ENCODE measurements at regions not wholly inside any gene's neighbourhood (a gene's known extent, or its start where the extent isn't known, plus 50 kb on each side); places are given as distances from the start of the nearest gene placed in this dataset.

GRCh38 chr10:56068040-56068439, 293.0 kb downstream of the ZWINT start:
- Histone ChIP-seq H3K27me3 (no peaks in the 10 kb centered on the region), H3K9ac (ENCODE audit: low read depth in 2 of 2, low read length in 2 of 2) (no peak overlapping the region), H3K9me3 (no peaks in the 10 kb centered on the region), H3K4me3 (no peak overlapping the region), H3K36me3 (no peaks in the 10 kb centered on the region), H3K27ac (no peak overlapping the region), H3K4me1 (no peaks in the 10 kb centered on the region)
- no peak for DNase-seq
- intact Hi-C loops (cut with DNase I), result no loop called here
- TF ChIP-seq CTCF (IDR thresholded peaks at IDR 0.05), result no peak

- DNase-seq, result no peak
- Histone ChIP-seq H3K9me3 (no peaks in the 10 kb centered on the region), H3K4me1 (no peaks in the 10 kb centered on the region), H3K36me3 (no peaks in the 10 kb centered on the region), H3K4me3 (no peak overlapping the region), H3K9ac (ENCODE audit: low read depth in 2 of 2, low read length in 2 of 2) (no peak overlapping the region), H3K27me3 (no peaks in the 10 kb centered on the region), H3K27ac (no peak overlapping the region)
- intact Hi-C loops (cut with DNase I), result no loop called here
- no peak for TF ChIP-seq CTCF (IDR thresholded peaks at IDR 0.05)
These were observed 297.4 kb downstream of the ZWINT start for GRCh38 chr10:56063642-56064041.

GRCh38 chr10:56057860-56058259, 303.2 kb downstream of the ZWINT start:
- no peak overlapping the region for H3K4me3 ChIP-seq
- H3K36me3 ChIP-seq, result no peaks in the 10 kb centered on the region
- H3K9me3 ChIP-seq, result no peaks in the 10 kb centered on the region
- intact Hi-C loops (cut with DNase I), result no loop called here
- no peak for DNase-seq
- no peak overlapping the region for H3K27ac ChIP-seq
- H3K27me3 ChIP-seq, result no peaks in the 10 kb centered on the region
- no peaks in the 10 kb centered on the region for H3K4me1 ChIP-seq
- no peak overlapping the region for H3K9ac ChIP-seq (ENCODE audit: low read depth in 2 of 2, low read length in 2 of 2)
- TF ChIP-seq CTCF (IDR thresholded peaks at IDR 0.05), result no peak

GRCh38 chr10:56035489-56035888, 325.6 kb downstream of the ZWINT start:
- Histone ChIP-seq H3K27ac (no peak overlapping the region), H3K27me3 (no peaks in the 10 kb centered on the region), H3K4me1 (no peaks in the 10 kb centered on the region), H3K4me3 (no peak overlapping the region), H3K9ac (ENCODE audit: low read depth in 2 of 2, low read length in 2 of 2) (no peak overlapping the region), H3K36me3 (no peaks in the 10 kb centered on the region), H3K9me3 (no peaks in the 10 kb centered on the region)
- no peak for DNase-seq
- TF ChIP-seq CTCF (IDR thresholded peaks at IDR 0.05), result no peak
- intact Hi-C loops (cut with DNase I), result no loop called here

GRCh38 chr10:56028298-56029132, 332.5 kb downstream of the ZWINT start:
- H3K4me1 ChIP-seq, result no peaks in the 10 kb centered on the region
- H3K27me3 ChIP-seq, result no peaks in the 10 kb centered on the region
- no peak for TF ChIP-seq CTCF (IDR thresholded peaks at IDR 0.05)
- DNase-seq, result no peak
- no peak overlapping the region for H3K27ac ChIP-seq
- intact Hi-C loops (cut with DNase I), result no loop called here
- H3K36me3 ChIP-seq, result no peaks in the 10 kb centered on the region
- H3K9me3 ChIP-seq, result no peaks in the 10 kb centered on the region
- no peak overlapping the region for H3K9ac ChIP-seq (ENCODE audit: low read depth in 2 of 2, low read length in 2 of 2)
- H3K4me3 ChIP-seq, result no peak overlapping the region
